VCaP (cell line): ENCODE measurements at regions not wholly inside any gene's neighbourhood (a gene's known extent, or its start where the extent isn't known, plus 50 kb on each side); places are given as distances from the start of the nearest gene placed in this dataset.

Experiments
- H3K27ac ChIP-seq: fragments of 450-650 bp; 2 replicates; pipeline ENCODE4 v1.5.1; 2017
- TF ChIP-seq, protein P1 (sequence below): fragments of 450-650 bp; conservative IDR thresholded peaks from 2 replicates; pipeline ENCODE4 v1.5.1; 2017; ENCODE audit warnings: mild to moderate bottlenecking, moderate library complexity

GRCh38 chr13:77465603-77466195 lies 69.8 kb upstream of the SCEL start:
- no peak overlapping the region for H3K27ac ChIP-seq
- TF ChIP-seq, protein P1, sequence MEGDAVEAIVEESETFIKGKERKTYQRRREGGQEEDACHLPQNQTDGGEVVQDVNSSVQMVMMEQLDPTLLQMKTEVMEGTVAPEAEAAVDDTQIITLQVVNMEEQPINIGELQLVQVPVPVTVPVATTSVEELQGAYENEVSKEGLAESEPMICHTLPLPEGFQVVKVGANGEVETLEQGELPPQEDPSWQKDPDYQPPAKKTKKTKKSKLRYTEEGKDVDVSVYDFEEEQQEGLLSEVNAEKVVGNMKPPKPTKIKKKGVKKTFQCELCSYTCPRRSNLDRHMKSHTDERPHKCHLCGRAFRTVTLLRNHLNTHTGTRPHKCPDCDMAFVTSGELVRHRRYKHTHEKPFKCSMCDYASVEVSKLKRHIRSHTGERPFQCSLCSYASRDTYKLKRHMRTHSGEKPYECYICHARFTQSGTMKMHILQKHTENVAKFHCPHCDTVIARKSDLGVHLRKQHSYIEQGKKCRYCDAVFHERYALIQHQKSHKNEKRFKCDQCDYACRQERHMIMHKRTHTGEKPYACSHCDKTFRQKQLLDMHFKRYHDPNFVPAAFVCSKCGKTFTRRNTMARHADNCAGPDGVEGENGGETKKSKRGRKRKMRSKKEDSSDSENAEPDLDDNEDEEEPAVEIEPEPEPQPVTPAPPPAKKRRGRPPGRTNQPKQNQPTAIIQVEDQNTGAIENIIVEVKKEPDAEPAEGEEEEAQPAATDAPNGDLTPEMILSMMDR: no peak

DNA sequence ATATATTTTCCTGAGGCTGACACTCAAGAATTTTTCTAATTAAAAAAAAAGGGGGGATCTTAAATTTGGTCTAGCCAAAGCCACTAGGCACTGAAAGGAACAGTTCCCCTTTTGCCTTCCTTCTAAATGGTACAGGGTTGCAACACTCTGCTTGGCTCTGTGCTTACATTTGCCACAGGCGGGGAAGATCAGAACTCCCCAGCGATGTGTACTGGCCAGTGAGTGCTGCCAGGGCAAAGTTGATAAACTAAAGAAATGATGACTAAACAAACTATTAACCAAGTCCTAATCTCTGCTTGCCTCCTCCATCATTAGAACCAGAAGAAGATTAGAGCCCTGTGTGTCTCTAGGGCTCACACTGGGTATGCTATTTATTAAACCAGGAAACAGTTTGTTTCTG lies 75.3 kb upstream of the SCEL start:
- H3K27ac ChIP-seq: no peak overlapping the region
- TF ChIP-seq, protein P1: no peak

- no peak overlapping the region for H3K27ac ChIP-seq
- TF ChIP-seq, protein P1: no peak
Measured at GRCh38 chr13:77459592-77459991, 75.9 kb upstream of the SCEL start.

DNA sequence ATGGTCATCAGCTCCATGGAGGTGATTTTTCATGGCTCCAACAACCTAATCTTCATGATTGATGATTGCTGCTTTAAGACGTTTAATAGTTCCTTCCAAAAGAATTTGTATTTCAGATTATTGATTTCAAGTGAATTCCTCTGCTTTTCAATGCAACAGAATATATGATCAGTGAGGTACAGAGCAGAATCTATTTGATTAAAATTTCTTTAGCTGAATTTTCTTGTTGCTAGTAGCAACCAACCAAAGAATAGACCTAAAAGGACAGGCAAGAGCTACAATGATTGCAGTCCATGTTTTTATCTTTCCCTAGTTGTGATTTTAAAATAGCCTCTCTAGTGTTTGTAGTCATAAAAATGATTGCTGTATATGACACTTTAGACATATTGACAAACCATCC lies 76.8 kb upstream of the SCEL start:
- TF ChIP-seq, protein P1: no peak
- H3K27ac ChIP-seq: no peak overlapping the region

- H3K27ac ChIP-seq: no peak overlapping the region
- TF ChIP-seq, protein P1: no peak
Measured at GRCh38 chr13:77457966-77458365, 77.5 kb upstream of the SCEL start.

- H3K27ac ChIP-seq: no peak overlapping the region
- TF ChIP-seq, protein P1: no peak
Measured at GRCh38 chr13:77456271-77456670, 79.2 kb upstream of the SCEL start.

GRCh38 chr13:77449265-77449664 lies 86.2 kb upstream of the SCEL start:
- TF ChIP-seq, protein P1: no peak
- H3K27ac ChIP-seq: no peak overlapping the region
